WTC11 (cell line): ENCODE measurements at regions not wholly inside any gene's neighbourhood (a gene's known extent, or its start where the extent isn't known, plus 50 kb on each side); places are given as distances from the start of the nearest gene placed in this dataset.

ENCODE experiments used
- ATAC-seq: fragments of 200-7000 bp; cut with Tn5 transposase; 2 replicates; pipeline ENCODE4 v1.10.0; 2021; ENCODE audit warnings: mild to moderate bottlenecking, moderate library complexity
- CTCF ChIA-PET: fragments of 300-600 bp; sonication (Branson Sonifier 250); formaldehyde crosslinking; loops from one replicate; lab custom pipeline; 2021; ENCODE audit warnings: antibody characterized with exemption; lab: Charles Lee
- POLR2A ChIA-PET: fragments of 350-600 bp; sonication (Branson Sonifier 250); formaldehyde crosslinking; loops from one replicate; lab custom pipeline; 2021; ENCODE audit warnings: antibody characterized with exemption; lab: Charles Lee
- DNase-seq: peaks from one replicate; pipeline ENCODE4 v3.0.0; 2021; ENCODE audit warnings: low spot score
- H3K27ac Mint-ChIP-seq: 2 replicates; pipeline ENCODE4 v1.8.0; 2021; ENCODE audit warnings: mixed read lengths
- H3K27me3 Mint-ChIP-seq: 2 replicates; pipeline ENCODE4 v1.8.0; 2021; ENCODE audit warnings: low read depth, mild to moderate bottlenecking, moderate library complexity, mixed read lengths
- H3K36me3 Mint-ChIP-seq: 2 replicates; pipeline ENCODE4 v1.8.0; 2021; ENCODE audit warnings: mixed read lengths
- H3K4me1 Mint-ChIP-seq: 2 replicates; pipeline ENCODE4 v1.8.0; 2022; ENCODE audit warnings: mixed read lengths
- H3K4me3 Mint-ChIP-seq: 2 replicates; pipeline ENCODE4 v1.8.0; 2021; ENCODE audit warnings: mild to moderate bottlenecking, moderate library complexity, mixed read lengths
- H3K9me3 Mint-ChIP-seq: 2 replicates; pipeline ENCODE4 v1.8.0; 2021; ENCODE audit warnings: mixed read lengths
- ESRRA ChIP-seq: sonication (generic); formaldehyde crosslinking; IDR thresholded peaks from 2 replicates; pipeline ENCODE4 v1.8.1; 2022; ENCODE audit warnings: mild to moderate bottlenecking, missing genetic modification reagents, borderline replicate concordance
- ETV6 ChIP-seq: sonication (generic); formaldehyde crosslinking; IDR thresholded peaks from 2 replicates; pipeline ENCODE4 v1.8.1; 2022; ENCODE audit warnings: mild to moderate bottlenecking, missing genetic modification reagents
- HMGXB4 ChIP-seq: sonication (generic); formaldehyde crosslinking; IDR thresholded peaks from 2 replicates; pipeline ENCODE4 v1.8.1; 2023; ENCODE audit warnings: mild to moderate bottlenecking, moderate library complexity, missing genetic modification reagents
- MAX ChIP-seq: sonication (generic); formaldehyde crosslinking; IDR thresholded peaks from 2 replicates; pipeline ENCODE4 v1.8.0; 2022; ENCODE audit warnings: mild to moderate bottlenecking, missing genetic modification reagents
- NFE2L1 ChIP-seq: sonication (generic); formaldehyde crosslinking; IDR thresholded peaks from 2 replicates; pipeline ENCODE4 v1.8.1; 2023; ENCODE audit warnings: missing genetic modification reagents
- RELA ChIP-seq: sonication (generic); formaldehyde crosslinking; IDR thresholded peaks from 2 replicates; pipeline ENCODE4 v1.8.1; 2022; ENCODE audit warnings: missing genetic modification reagents, mild to moderate bottlenecking, borderline replicate concordance
- TEAD1 ChIP-seq: sonication (generic); formaldehyde crosslinking; IDR thresholded peaks from 2 replicates; pipeline ENCODE4 v1.8.0; 2022; ENCODE audit warnings: mild to moderate bottlenecking, missing genetic modification reagents
- ZNF263 ChIP-seq: sonication (generic); formaldehyde crosslinking; IDR thresholded peaks from 2 replicates; pipeline ENCODE4 v1.8.1; 2022; ENCODE audit warnings: low read depth, mild to moderate bottlenecking, moderate library complexity, missing genetic modification reagents
- ZNF281 ChIP-seq: sonication (generic); formaldehyde crosslinking; IDR thresholded peaks from 2 replicates; pipeline ENCODE4 v1.8.0; 2023; ENCODE audit warnings: mild to moderate bottlenecking, missing genetic modification reagents
- ZNF416 ChIP-seq: fragments of 250-450 bp; sonication (Bioruptor Pico); IDR thresholded peaks from 2 replicates; pipeline ENCODE4 v1.9.0; 2021; ENCODE audit warnings: mild to moderate bottlenecking, inconsistent platforms
- ZNF423 ChIP-seq: fragments of 250-450 bp; sonication (Bioruptor Pico); IDR thresholded peaks from 2 replicates; pipeline ENCODE4 v2.1.2; 2022; ENCODE audit warnings: mild to moderate bottlenecking, moderate library complexity
- TF ChIP-seq, protein P1 (sequence below): sonication (generic); formaldehyde crosslinking; IDR thresholded peaks from 2 replicates; pipeline ENCODE4 v1.8.0; 2022; ENCODE audit warnings: missing genetic modification reagents

DNA sequence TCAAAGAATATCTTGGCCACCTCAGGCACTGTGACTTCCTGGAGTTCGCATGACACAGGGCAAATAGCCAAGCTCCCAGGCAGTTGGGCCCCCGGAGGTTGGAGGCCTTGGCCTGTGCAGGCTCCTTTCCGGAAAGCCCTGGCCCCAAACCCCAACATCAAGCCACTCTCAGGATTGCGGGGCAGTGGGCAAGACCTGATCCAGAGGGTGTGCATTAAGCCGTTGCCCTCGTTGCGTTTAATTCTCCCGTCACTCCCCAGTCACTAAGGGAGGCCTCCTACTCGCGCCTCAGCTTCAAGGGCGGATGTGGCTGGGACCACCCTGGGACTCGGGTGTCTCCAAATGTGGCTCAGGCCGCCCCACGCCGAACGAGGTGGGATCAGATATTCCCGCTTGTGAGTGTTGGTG lies 60.1 kb downstream of the TMEM174 start:
- H3K4me1 Mint-ChIP-seq, result peaks cover 35% of the 10 kb centered on the region
- peaks cover 91% of the 10 kb centered on the region for H3K27me3 Mint-ChIP-seq
- peak; percentile 5 for ATAC-seq
- CTCF ChIA-PET, result interaction anchor here (1.0 to 5.0 kb wide), 9 partner anchors 17 to 277 kb away, joined by 3 to 31 read pairs (median 6); partner anchors contain the start of genes FCHO2 and FOXD1
- H3K9me3 Mint-ChIP-seq, result no peaks in the 10 kb centered on the region
- TF ChIP-seq ZNF263 (no peak), HMGXB4 (CRISPR knock-in tag) (peak; percentile 39; the same call in 1 of the 2 replicates)
- POLR2A ChIA-PET, result no interaction called here
- no peaks in the 10 kb centered on the region for H3K36me3 Mint-ChIP-seq
- H3K27ac Mint-ChIP-seq, result no peak overlapping the region
- H3K4me3 Mint-ChIP-seq, result peak overlapping the region; percentile 57
- DNase-seq, result peak; percentile 23

- CTCF ChIA-PET, result interaction anchor here (1.0 to 5.0 kb wide), 8 partner anchors 16 to 276 kb away, joined by 3 to 31 read pairs (median 6); partner anchors contain the start of gene FCHO2
- peak; percentile 7 for ATAC-seq
- TF ChIP-seq ZNF263, result no peak
- no peak for TF ChIP-seq TEAD1 (CRISPR knock-in tag)
- no peak for TF ChIP-seq NFE2L1 (CRISPR knock-in tag)
- TF ChIP-seq, all 79 proteins: peak for 0
- peak overlapping the region; percentile 57 for H3K4me3 Mint-ChIP-seq
- H3K27ac Mint-ChIP-seq, result no peak overlapping the region
- peak; percentile 36 for DNase-seq
- POLR2A ChIA-PET, result no interaction called here
- H3K36me3 Mint-ChIP-seq, result no peaks in the 10 kb centered on the region
- H3K4me1 Mint-ChIP-seq, result peaks cover 35% of the 10 kb centered on the region
- H3K27me3 Mint-ChIP-seq, result peaks cover 97% of the 10 kb centered on the region
- no peaks in the 10 kb centered on the region for H3K9me3 Mint-ChIP-seq
These were observed 59.5 kb downstream of the TMEM174 start for GRCh38 chr5:73232266-73233041.

GRCh38 chr5:73231246-73231778 lies 58.3 kb downstream of the TMEM174 start:
- DNase-seq (no peak), ATAC-seq (no peak)
- Mint-ChIP-seq H3K27me3 (peaks cover 96% of the 10 kb centered on the region), H3K9me3 (no peaks in the 10 kb centered on the region), H3K4me1 (peaks cover 35% of the 10 kb centered on the region), H3K4me3 (peak overlapping the region; percentile 57), H3K36me3 (no peaks in the 10 kb centered on the region), H3K27ac (no peak overlapping the region)
- POLR2A ChIA-PET, result no interaction called here
- CTCF ChIA-PET, result interaction anchor here (0.5 to 5.0 kb wide), 7 partner anchors 13 to 191 kb away, joined by 3 to 25 read pairs (median 4); no protein-coding TSS in a partner anchor
- TF ChIP-seq, protein P1, sequence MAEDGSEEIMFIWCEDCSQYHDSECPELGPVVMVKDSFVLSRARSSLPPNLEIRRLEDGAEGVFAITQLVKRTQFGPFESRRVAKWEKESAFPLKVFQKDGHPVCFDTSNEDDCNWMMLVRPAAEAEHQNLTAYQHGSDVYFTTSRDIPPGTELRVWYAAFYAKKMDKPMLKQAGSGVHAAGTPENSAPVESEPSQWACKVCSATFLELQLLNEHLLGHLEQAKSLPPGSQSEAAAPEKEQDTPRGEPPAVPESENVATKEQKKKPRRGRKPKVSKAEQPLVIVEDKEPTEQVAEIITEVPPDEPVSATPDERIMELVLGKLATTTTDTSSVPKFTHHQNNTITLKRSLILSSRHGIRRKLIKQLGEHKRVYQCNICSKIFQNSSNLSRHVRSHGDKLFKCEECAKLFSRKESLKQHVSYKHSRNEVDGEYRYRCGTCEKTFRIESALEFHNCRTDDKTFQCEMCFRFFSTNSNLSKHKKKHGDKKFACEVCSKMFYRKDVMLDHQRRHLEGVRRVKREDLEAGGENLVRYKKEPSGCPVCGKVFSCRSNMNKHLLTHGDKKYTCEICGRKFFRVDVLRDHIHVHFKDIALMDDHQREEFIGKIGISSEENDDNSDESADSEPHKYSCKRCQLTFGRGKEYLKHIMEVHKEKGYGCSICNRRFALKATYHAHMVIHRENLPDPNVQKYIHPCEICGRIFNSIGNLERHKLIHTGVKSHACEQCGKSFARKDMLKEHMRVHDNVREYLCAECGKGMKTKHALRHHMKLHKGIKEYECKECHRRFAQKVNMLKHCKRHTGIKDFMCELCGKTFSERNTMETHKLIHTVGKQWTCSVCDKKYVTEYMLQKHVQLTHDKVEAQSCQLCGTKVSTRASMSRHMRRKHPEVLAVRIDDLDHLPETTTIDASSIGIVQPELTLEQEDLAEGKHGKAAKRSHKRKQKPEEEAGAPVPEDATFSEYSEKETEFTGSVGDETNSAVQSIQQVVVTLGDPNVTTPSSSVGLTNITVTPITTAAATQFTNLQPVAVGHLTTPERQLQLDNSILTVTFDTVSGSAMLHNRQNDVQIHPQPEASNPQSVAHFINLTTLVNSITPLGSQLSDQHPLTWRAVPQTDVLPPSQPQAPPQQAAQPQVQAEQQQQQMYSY (CRISPR knock-in tag), result no peak
- TF ChIP-seq MAX (no peak), ZNF281 (no peak), RELA (no peak), ZNF416 (CRISPR knock-in tag) (no peak), ZNF263 (no peak), ESRRA (CRISPR knock-in tag) (no peak), ZNF423 (no peak), TEAD1 (CRISPR knock-in tag) (no peak), ETV6 (CRISPR knock-in tag) (no peak)
